Mesothelial cell of epicardium (in vitro differentiated cells): ENCODE measurements at regions not wholly inside any gene's neighbourhood (a gene's known extent, or its start where the extent isn't known, plus 50 kb on each side); places are given as distances from the start of the nearest gene placed in this dataset.

Experiments
- DNase-seq, 2 experiments: peaks; one replicate each; pipeline ENCODE4 v3.0.0; 2021; ENCODE audit warnings: low spot score in 2 of 2; ENCODE audit not compliant: unreplicated experiment in 2 of 2
- H3K27ac Mint-ChIP-seq: 2 replicates; pipeline ENCODE4 v1.8.0; 2021; ENCODE audit warnings: mixed read lengths
- H3K27me3 Mint-ChIP-seq: 2 replicates; pipeline ENCODE4 v1.8.0; 2021; ENCODE audit warnings: low read depth, mixed read lengths
- H3K36me3 Mint-ChIP-seq: 2 replicates; pipeline ENCODE4 v1.8.0; 2021; ENCODE audit warnings: mixed read lengths
- H3K4me1 Mint-ChIP-seq: 2 replicates; pipeline ENCODE4 v1.8.0; 2021; ENCODE audit warnings: mixed read lengths
- H3K4me3 Mint-ChIP-seq: 2 replicates; pipeline ENCODE4 v1.8.0; 2021; ENCODE audit warnings: mild to moderate bottlenecking, moderate library complexity, mixed read lengths
- H3K9me3 Mint-ChIP-seq: 2 replicates; pipeline ENCODE4 v1.8.0; 2021; ENCODE audit warnings: mixed read lengths
- TF ChIP-seq, protein P1 (sequence below): fragments of 200-600 bp; sonication (generic); IDR thresholded peaks from one replicate; pipeline ENCODE4 v1.5.0; 2021; ENCODE audit warnings: antibody characterized with exemption; ENCODE audit not compliant: unreplicated experiment

DNA sequence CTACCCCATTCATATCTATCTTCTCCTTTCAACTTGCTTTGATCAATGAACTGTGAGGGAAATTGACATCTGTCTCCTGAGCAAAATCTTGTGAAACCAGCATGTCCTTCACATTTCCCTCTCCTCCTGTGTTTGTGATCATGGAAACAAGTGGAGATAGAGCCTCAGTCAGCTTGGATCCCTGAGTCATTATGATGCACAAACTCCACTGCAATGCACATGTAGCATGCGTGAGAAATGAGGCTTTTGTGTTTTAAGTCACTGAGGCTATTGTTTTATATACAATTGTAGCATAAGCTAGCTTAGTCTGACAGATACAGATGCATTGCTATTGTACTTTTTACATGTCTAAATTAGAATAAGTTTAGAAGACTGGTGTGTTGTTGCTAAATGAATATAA, 85.2 kb upstream of the HNMT start:
- no peak for DNase-seq
- Mint-ChIP-seq H3K27ac (no peak overlapping the region), H3K4me3 (no peak overlapping the region), H3K27me3 (no peaks in the 10 kb centered on the region), H3K4me1 (peaks cover 6% of the 10 kb centered on the region), H3K36me3 (no peaks in the 10 kb centered on the region), H3K9me3 (peaks cover 11% of the 10 kb centered on the region)
- TF ChIP-seq, protein P1, sequence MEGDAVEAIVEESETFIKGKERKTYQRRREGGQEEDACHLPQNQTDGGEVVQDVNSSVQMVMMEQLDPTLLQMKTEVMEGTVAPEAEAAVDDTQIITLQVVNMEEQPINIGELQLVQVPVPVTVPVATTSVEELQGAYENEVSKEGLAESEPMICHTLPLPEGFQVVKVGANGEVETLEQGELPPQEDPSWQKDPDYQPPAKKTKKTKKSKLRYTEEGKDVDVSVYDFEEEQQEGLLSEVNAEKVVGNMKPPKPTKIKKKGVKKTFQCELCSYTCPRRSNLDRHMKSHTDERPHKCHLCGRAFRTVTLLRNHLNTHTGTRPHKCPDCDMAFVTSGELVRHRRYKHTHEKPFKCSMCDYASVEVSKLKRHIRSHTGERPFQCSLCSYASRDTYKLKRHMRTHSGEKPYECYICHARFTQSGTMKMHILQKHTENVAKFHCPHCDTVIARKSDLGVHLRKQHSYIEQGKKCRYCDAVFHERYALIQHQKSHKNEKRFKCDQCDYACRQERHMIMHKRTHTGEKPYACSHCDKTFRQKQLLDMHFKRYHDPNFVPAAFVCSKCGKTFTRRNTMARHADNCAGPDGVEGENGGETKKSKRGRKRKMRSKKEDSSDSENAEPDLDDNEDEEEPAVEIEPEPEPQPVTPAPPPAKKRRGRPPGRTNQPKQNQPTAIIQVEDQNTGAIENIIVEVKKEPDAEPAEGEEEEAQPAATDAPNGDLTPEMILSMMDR = no peak

DNA sequence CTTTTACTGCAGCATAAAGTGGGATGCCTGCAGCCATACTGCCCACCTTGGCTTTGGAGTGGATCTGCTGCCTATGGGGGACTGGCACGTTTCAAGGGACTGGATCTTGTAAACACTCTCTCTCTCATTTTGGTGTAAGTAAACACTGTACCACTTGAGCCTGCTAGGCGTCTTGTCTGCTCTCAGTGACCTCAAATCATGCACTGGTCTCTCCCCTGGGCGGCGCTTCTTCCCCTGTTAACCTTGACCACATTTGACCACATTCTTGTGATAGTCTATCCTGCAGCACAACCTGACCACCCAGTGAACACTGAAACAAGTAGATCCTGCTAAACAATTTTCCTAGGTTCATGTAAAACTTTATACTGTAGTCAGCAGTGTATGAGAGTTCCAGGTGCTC, 82.6 kb upstream of the HNMT start:
- H3K4me3 Mint-ChIP-seq = no peak overlapping the region
- no peak overlapping the region for H3K27ac Mint-ChIP-seq
- DNase-seq = no peak
- peaks cover 11% of the 10 kb centered on the region for H3K9me3 Mint-ChIP-seq
- TF ChIP-seq, protein P1 = no peak
- H3K36me3 Mint-ChIP-seq = no peaks in the 10 kb centered on the region
- H3K4me1 Mint-ChIP-seq = no peaks in the 10 kb centered on the region
- no peaks in the 10 kb centered on the region for H3K27me3 Mint-ChIP-seq

DNA sequence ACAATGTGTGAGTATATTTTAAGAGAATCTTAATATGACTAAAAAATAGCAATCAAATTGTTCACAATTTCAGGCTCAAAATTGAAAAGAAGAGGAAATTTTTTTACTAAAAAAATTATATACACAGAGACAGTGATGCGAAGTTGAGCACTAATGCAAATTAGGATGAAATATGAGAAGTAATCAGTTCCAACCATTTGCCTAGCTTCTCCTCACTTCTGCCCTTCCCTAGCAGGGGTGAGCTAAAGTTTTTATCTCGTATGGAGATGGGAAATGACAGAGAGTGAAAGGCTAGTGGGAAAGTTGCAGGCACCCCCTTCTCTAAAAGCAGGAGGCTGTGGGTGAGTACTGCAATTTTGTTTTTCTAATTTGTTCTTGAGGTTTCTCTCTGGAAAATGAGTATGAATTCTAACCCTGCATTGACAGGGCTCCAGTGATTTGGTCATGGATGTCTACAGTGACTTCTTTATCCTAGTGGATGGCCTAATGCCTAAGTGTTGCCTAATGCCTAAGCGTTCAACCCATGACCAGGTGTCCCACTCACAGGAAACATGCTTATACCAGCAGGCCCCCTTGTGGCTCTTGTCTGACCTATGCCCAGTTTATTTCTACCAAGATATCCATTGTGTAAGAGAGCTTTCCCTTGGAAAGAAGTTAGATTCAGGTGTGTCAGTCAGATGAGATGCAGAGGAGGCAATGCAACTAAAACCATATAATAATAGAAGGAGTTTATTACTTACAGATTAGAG, 78.0 kb upstream of the HNMT start:
- Mint-ChIP-seq H3K9me3 (peaks cover 11% of the 10 kb centered on the region), H3K36me3 (no peaks in the 10 kb centered on the region), H3K4me3 (no peak overlapping the region), H3K27me3 (peaks cover 3% of the 10 kb centered on the region), H3K27ac (no peak overlapping the region), H3K4me1 (peaks cover 3% of the 10 kb centered on the region)
- no peak for DNase-seq
- TF ChIP-seq, protein P1 = no peak

DNA sequence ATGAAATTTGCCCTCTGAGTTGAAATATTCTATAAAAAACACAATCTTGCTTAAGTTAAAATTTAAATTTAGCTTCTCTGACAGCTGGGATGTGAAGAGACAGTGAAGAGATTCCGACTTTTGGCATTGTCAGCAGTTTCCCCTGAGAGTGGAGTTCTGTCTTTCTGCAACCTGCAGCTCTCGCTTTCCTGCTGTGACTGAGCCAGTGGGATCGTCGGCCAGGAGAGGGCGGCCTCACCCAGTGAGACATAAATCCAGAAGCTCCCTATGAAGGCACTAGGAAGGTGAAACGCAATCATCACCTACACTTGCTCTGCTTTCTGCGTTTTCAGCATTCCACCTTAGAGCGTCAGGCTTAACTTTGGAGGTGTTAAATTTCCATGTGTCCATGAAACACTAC, 75.4 kb upstream of the HNMT start:
- Mint-ChIP-seq H3K4me1 (peaks cover 13% of the 10 kb centered on the region), H3K9me3 (no peaks in the 10 kb centered on the region), H3K27ac (no peak overlapping the region), H3K36me3 (no peaks in the 10 kb centered on the region), H3K27me3 (peaks cover 3% of the 10 kb centered on the region), H3K4me3 (no peak overlapping the region)
- TF ChIP-seq, protein P1 = peak; percentile 34
- DNase-seq = peak in 1 of 2 experiments; percentile 45

DNA sequence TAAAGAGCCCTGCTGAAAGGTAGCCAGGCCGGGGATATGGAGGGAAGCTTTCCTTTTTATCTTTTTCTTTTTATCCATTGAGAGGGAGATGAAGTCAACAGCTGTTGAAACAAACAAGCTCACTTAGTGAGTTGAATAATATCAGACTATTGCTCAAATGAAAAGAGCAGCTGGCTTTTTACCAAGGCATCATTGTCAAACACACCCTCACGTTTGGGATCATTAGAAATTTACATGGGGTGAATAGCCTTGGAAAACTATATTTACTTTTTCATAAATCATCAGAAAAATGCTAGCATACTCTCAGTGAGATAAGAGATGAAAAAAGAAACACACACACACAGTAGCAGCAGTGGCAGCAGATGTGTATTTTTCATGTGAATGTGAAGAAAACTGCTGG, 71.5 kb upstream of the HNMT start:
- TF ChIP-seq, protein P1 = no peak
- H3K4me1 Mint-ChIP-seq = peaks cover 21% of the 10 kb centered on the region
- H3K9me3 Mint-ChIP-seq = no peaks in the 10 kb centered on the region
- no peak for DNase-seq
- peaks cover 3% of the 10 kb centered on the region for H3K27me3 Mint-ChIP-seq
- H3K27ac Mint-ChIP-seq = no peak overlapping the region
- no peaks in the 10 kb centered on the region for H3K36me3 Mint-ChIP-seq
- H3K4me3 Mint-ChIP-seq = no peak overlapping the region

DNA sequence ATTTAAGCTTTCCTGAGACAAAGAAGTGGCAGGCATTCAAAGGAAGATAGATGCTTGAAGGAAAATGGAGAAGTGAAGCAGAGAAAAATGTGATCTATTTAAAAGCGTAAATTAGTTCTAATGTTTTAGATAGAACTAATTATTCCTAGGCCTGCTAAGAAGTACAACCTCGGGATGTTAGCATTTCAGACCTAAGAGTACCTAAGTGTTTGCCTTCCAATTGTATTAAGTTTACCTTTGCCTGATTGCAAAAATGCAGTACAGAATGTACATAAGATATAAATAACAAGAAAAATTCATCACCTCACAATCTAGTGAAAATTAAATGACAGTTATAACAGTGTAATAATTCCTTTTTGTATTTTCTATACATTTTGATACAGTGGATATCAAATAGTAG, 71.1 kb upstream of the HNMT start:
- no peak for DNase-seq
- Mint-ChIP-seq H3K27ac (no peak overlapping the region), H3K4me3 (no peak overlapping the region), H3K9me3 (no peaks in the 10 kb centered on the region), H3K27me3 (peaks cover 3% of the 10 kb centered on the region), H3K36me3 (no peaks in the 10 kb centered on the region), H3K4me1 (peaks cover 21% of the 10 kb centered on the region)
- TF ChIP-seq, protein P1 = no peak
